ENCODE measurements at regions not wholly inside any gene's neighbourhood (a gene's known extent, or its start where the extent isn't known, plus 50 kb on each side); places are given as distances from the start of the nearest gene placed in this dataset.
A peak's percentile ranks its signal among the peaks of the same experiment; 100 is the strongest.

DNA sequence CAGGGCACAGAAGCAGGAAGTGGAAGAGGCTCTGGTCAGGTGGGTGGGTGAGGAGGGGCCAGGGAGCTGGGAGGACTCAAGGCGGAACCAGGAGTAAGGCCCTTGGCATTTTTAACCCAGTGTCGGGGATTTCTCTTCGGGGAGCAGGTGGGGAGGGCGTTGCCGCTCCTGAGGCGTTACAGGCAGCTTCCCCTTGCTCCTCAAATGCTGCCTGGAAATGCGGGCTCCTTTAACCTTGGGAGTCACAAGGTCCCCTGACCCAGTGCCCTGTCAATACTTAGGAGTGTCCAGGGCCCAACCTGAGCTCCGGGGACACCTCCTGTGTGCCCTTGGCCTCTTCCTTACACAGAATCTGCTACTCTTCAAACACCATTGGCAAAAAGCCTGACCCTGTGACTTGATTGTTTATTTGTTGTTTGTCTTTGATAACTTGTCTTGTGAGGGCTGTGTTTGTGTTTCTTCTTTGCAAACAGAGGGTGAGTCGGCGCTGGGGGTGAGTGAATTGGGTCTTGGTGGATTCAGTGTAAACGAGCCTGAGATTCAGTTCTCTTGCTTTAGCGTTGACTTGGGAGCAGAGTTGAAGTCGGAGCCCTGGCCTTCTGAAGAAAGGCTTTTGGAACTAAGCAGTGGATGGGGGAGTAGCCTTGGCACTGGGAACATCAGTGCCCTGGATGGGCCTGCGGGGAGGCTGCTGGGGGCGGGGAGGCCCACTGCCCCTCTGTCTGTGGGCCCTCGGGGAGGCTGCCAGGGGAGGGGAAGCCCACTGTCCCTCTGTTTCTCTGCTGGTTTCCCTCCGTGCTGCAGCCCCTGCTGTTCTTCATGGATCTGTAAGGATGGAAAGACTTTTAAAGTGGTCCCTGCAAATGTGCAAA is 300.7 kb upstream of the IRX4 start:
- peak overlapping the region in 1 of 2 donors; percentile 47 for H3K27ac ChIP-seq

GRCh38 chr5:2182020-2182419 is 299.3 kb upstream of the IRX4 start:
- no peak for DNase-seq (ENCODE audit: low spot score)
- TF ChIP-seq CTCF (IDR thresholded peaks at IDR 0.05), result no peak
- Histone ChIP-seq H3K4me3 (no peak overlapping the region), H3K27ac (no peak overlapping the region)

More for the DNA sequence above, 300.7 kb upstream of the IRX4 start:
- DNase-seq (ENCODE audit: low spot score), result no peak
- no peak overlapping the region for H3K4me3 ChIP-seq
- no peak for TF ChIP-seq CTCF (IDR thresholded peaks at IDR 0.05)

GRCh38 chr5:2181557-2181956 is 298.8 kb upstream of the IRX4 start:
- Histone ChIP-seq H3K4me3 (no peak overlapping the region), H3K27ac (no peak overlapping the region)
- TF ChIP-seq CTCF (IDR thresholded peaks at IDR 0.05), result no peak
- DNase-seq (ENCODE audit: low spot score), result no peak

DNA sequence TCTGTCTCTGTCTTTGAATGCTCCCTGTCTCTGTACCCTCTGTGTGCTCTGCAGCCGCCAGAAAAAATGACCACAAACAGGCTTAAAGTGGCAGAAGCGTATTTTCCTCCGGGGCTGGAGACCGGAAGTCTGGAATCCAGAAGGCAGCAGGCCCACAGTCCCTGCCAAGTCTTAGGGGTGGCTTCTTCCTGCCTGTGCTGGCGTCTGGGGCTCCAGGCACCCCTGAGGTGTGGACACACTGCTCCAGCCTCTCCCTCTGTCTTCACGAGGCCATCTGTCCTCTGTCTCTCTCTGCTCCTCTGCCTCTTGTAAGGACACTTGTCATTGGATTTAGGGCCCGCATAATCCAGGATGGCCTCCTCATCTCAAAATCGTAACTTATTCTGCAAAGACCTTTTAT is 298.4 kb upstream of the IRX4 start:
- no peak for DNase-seq (ENCODE audit: low spot score)
- no peak for TF ChIP-seq CTCF (IDR thresholded peaks at IDR 0.05)
- no peak overlapping the region for H3K27ac ChIP-seq
- H3K4me3 ChIP-seq, result no peak overlapping the region

- TF ChIP-seq CTCF (IDR thresholded peaks at IDR 0.05), result no peak
- Histone ChIP-seq H3K4me3 (no peak overlapping the region), H3K27ac (no peak overlapping the region)
- no peak for DNase-seq (ENCODE audit: low spot score)
Observed at GRCh38 chr5:2180456-2180855, 297.7 kb upstream of the IRX4 start.

- no peak for TF ChIP-seq CTCF (IDR thresholded peaks at IDR 0.05)
- Histone ChIP-seq H3K4me3 (no peak overlapping the region), H3K27ac (no peak overlapping the region)
- no peak for DNase-seq (ENCODE audit: low spot score)
Observed at GRCh38 chr5:2179861-2180260, 297.1 kb upstream of the IRX4 start.

- H3K27ac ChIP-seq, result no peak overlapping the region
- no peak for DNase-seq (ENCODE audit: low spot score)
- no peak for TF ChIP-seq CTCF (IDR thresholded peaks at IDR 0.05)
- H3K4me3 ChIP-seq, result no peak overlapping the region
Observed at GRCh38 chr5:2178528-2178927, 295.8 kb upstream of the IRX4 start.
